Ectodermal cell (in vitro differentiated cells): ENCODE measurements at regions not wholly inside any gene's neighbourhood (a gene's known extent, or its start where the extent isn't known, plus 50 kb on each side); places are given as distances from the start of the nearest gene placed in this dataset.

Source experiments
- H3K27ac ChIP-seq: 2 replicates; pipeline ENCODE4 v1.7.0; 2013; ENCODE audit warnings: mild to moderate bottlenecking, low read depth, low read length; ENCODE audit not compliant: insufficient read depth, poor library complexity, severe bottlenecking
- H3K27me3 ChIP-seq: 2 replicates; pipeline ENCODE4 v1.7.0; 2013; ENCODE audit warnings: mild to moderate bottlenecking, low read length; ENCODE audit not compliant: insufficient read depth, control insufficient read depth, poor library complexity, severe bottlenecking
- H3K36me3 ChIP-seq: one replicate; pipeline ENCODE4 v1.7.0; 2013; ENCODE audit warnings: low read length; ENCODE audit not compliant: control insufficient read depth, insufficient read depth
- H3K4me1 ChIP-seq: one replicate; pipeline ENCODE4 v1.7.0; 2013; ENCODE audit warnings: low read length; ENCODE audit not compliant: control insufficient read depth, insufficient read depth
- H3K4me3 ChIP-seq: 2 replicates; pipeline ENCODE4 v1.7.0; 2013; ENCODE audit warnings: low read depth, low read length, control low read depth; ENCODE audit not compliant: insufficient read depth
- H3K9me3 ChIP-seq: 2 replicates; pipeline ENCODE4 v1.7.0; 2013; ENCODE audit warnings: mild to moderate bottlenecking, low read length, moderate library complexity; ENCODE audit not compliant: control insufficient read depth
- WGBS, 2 experiments: methylation state at CpG; one replicate each; pipeline ENCODE4 v1.1.7; 2013; ENCODE audit warnings: missing lambda C conversion rate in 2 of 2; 5-methylcytosine and 5-hydroxymethylcytosine counted together

DNA sequence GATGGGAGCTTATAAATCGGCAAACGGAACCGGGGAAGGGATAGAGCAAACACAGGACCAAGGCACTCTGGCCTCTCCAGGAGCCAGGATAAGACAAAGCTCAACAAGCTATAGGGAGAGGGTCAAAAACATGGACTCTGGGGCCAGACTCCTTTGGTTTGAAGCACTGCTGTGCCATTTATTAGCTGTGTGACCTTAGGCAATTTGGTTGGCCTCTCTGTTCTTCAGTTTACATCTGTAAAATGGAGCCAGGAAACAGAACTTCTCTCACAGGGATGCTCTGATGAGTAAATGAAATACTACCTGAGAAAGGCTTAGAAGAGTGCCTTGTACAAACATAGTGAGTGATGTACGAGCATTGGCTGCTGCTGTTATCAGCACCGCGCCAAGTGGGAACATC lies 213.3 kb upstream of the PWP1 start:
- Histone ChIP-seq H3K4me3 (no peak overlapping the region), H3K4me1 (peaks cover 10% of the 10 kb centered on the region), H3K27ac (no peak overlapping the region), H3K27me3 (no peaks in the 10 kb centered on the region), H3K9me3 (no peaks in the 10 kb centered on the region), H3K36me3 (no peaks in the 10 kb centered on the region)
- 96% methylated on average over 6 of the region's 6 CpGs for WGBS, 2 experiments

DNA sequence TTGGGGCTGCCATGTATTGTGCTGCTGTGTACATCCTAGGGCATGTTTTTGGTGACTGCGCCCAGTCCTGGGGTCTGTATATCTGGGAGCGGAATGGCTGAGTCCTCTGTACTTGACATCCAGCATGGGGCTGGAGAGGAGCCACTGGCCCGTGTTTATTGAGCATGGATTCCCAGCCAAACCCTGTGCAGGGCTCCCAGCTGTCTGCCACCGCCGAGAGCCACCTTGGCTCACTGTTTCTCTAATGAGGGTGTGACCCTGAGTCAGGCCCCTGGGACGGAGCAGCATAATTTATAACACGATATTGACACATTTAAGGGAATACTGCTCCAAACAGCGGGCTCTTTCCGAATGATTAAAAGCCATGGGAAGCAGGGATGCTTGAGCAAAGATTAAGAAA lies 211.5 kb upstream of the PWP1 start:
- Histone ChIP-seq H3K4me3 (no peak overlapping the region), H3K9me3 (no peaks in the 10 kb centered on the region)
- WGBS, 2 experiments: 94 to 95% methylated on average over 9 of the region's 9 CpGs

DNA sequence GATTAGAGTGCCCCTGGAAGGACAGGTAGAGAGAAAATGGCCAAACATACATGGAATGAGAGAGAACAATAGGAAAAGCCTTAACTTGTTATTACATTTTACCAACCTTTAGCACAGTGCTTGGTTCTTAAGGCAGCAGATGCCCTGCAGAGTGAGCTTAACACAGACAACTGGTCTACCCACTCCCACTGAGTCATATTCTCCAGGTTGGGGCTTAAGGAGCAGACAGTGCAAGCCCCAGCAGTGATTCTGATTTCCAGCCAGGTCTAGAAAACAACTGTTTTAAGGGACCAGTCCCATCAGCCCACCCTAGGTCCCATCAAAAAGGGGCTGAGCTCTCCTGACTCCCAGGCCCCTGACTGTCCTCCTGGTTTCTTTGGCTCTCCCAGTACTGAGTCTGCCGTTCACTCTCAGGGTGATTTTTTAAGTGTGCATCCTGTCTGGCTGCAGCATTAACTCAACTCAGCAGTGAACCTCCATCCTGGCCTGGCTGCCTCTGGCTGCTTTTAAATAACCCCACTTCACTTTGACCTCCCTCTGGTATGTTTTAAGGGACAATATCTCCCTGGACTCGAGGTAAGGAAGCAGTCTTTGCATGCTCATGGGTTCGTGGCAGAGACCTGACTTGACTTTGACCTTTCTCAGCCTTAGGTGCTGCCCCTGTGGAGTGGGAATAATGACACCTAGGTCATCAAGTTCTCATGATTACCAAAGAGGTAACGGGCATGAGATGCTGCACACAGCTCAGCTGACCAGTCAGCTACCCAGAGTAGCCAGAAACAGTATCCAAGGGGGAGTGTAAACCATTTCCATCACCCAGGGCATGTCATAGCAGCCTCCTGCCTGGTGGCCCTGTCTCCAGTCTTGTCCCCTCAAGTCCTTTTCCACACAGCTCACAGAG lies 210.7 kb upstream of the PWP1 start:
- H3K4me3 ChIP-seq: no peak overlapping the region
- H3K9me3 ChIP-seq: no peaks in the 10 kb centered on the region
- H3K36me3 ChIP-seq: no peaks in the 10 kb centered on the region
- 89 to 91% methylated on average over 4 of the region's 4 CpGs for WGBS, 2 experiments
- no peaks in the 10 kb centered on the region for H3K4me1 ChIP-seq
- no peak overlapping the region for H3K27ac ChIP-seq
- no peaks in the 10 kb centered on the region for H3K27me3 ChIP-seq

More for the DNA sequence above, 211.5 kb upstream of the PWP1 start:
- Histone ChIP-seq H3K36me3 (no peaks in the 10 kb centered on the region), H3K27ac (no peak overlapping the region), H3K27me3 (no peaks in the 10 kb centered on the region), H3K4me1 (no peaks in the 10 kb centered on the region)

DNA sequence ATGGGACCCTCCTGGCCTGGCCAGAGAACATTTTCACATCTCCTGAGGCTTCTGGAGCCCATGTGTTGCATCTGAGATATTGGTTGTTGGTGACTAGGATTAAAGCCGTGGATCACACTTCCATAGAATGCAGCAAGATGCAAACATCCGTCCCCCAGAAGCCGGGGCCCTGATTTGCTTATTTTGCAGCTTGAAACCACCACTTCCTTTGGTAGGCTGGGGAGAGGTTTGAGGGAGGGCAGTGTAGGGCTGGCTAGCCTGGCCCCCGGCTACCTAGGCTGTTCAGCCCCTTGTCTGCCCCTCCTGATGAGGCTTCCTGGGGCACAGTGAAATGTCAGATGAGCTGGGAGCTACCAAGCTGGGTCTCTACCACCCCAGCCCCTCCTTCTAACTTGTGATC lies 209.7 kb upstream of the PWP1 start:
- Histone ChIP-seq H3K27me3 (no peaks in the 10 kb centered on the region), H3K9me3 (no peaks in the 10 kb centered on the region), H3K27ac (no peak overlapping the region), H3K4me3 (no peak overlapping the region), H3K4me1 (no peaks in the 10 kb centered on the region), H3K36me3 (no peaks in the 10 kb centered on the region)
- WGBS, 2 experiments: 86 to 90% methylated on average over 4 of the region's 4 CpGs

DNA sequence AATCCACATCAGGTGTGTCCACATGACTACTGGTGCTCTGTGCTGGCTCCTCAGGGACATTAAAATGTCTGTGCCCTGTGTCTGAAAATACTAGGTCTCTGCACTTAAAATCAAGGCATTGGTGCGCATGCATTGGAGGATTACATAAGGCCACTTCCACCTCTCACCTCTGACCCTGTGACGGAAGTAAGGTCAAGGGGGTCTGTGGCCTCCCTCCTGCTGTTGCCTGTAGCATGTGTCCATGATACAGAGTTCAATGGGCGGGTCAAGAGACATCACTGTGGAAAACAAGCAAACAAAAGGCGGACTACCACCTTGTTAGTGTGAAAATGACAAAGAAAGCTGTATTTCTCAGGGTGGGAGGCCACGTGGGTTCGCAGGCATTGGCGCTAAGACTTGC lies 208.6 kb upstream of the PWP1 start:
- Histone ChIP-seq H3K27ac (no peak overlapping the region), H3K27me3 (no peaks in the 10 kb centered on the region), H3K36me3 (no peaks in the 10 kb centered on the region), H3K4me3 (no peak overlapping the region), H3K4me1 (no peaks in the 10 kb centered on the region), H3K9me3 (no peaks in the 10 kb centered on the region)
- 94 to 95% methylated on average over 7 of the region's 7 CpGs for WGBS, 2 experiments

DNA sequence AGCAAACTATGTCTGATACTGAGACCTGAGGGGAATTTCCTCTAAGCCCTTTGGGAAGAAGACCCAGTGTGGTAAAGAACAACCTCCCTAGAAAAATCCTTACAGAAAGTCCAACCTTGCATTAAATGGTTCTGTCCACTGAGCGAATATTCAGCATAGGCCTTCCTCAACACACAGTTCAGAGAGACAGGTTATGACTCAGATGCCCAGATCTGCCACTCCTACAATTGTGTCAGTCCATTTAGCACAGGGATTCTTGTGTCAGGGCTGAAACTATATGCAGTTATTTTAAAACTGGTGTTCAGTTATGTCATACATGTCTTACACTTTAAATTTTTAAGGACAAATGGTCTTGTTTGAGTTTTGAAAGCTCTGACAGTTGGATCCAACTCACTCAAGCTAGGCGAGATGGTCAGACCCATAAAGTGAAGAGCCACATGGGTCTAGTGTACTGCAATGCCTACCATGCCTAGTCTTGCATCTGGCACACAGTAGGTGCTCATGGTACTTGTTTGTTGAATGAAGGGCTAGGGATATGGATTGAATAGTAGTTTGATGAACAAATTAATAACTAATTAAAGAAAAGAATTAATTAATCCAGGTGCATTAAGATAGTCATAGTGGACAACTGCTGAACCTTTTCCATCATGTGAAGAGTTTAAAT lies 207.5 kb upstream of the PWP1 start:
- 95 to 98% methylated on average over 2 of the region's 2 CpGs for WGBS, 2 experiments
- Histone ChIP-seq H3K36me3 (no peaks in the 10 kb centered on the region), H3K4me1 (no peaks in the 10 kb centered on the region), H3K27me3 (no peaks in the 10 kb centered on the region), H3K4me3 (no peak overlapping the region), H3K9me3 (no peaks in the 10 kb centered on the region), H3K27ac (no peak overlapping the region)

DNA sequence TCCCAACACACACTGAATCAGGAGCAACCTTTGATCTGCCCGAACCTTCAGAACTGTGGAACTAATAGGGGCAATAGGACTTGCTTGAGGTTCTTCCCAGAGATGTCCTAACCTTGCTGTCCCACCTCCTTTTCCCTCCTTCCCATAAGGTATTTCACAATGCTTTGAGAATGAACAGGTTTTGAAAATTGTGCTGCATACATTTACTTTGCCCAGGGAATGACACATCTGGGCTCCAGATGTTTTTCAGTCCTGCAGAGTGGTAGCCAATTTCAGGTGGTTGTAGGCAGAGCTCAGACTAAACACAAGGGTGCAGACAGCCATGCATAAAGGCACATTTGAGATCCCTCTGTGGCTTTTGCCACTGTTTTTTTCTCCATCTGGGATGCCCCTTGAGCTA lies 206.7 kb upstream of the PWP1 start:
- Histone ChIP-seq H3K27ac (no peak overlapping the region), H3K4me3 (no peak overlapping the region), H3K36me3 (no peaks in the 10 kb centered on the region), H3K4me1 (no peaks in the 10 kb centered on the region), H3K27me3 (no peaks in the 10 kb centered on the region), H3K9me3 (no peaks in the 10 kb centered on the region)
- 80 to 94% methylated on average over 1 of the region's 1 CpG for WGBS, 2 experiments

DNA sequence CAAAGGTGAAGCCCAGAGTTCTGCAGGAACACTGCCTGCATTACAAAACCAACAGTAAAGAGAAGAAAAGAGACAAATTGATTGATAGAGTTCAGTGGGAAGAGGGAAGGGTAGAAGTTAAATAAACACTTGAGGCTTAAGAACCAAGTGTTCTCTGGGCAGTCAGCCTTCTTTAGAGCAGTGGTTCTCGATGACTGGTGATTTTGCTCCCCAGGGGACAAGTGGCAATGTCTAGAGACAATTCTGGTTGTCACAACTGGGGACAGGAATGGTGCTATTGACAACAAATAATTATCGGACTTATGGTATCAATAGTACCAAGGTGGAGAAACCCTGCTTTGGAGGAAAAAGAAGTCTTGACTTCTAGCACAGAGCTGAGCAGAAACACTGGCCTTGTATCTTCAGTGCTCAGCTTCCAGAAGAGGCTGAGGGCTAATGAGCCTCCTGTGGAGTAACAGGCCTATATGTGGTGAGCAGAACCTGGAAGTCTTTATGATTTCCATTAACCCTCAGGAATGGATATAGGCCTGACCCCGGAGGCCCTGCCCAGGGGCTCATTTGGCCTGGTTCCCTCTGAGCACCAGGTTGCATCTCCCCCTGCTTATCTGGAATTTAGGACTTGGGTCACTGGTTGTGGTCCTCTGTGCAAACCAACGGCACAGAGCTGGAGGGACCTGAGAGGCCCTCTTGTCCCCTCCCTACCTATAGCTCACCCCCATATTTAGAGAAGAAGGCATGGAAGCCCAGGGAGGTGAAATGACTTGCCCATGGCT lies 204.6 kb upstream of the PWP1 start:
- 95% methylated on average over 3 to 4 of the region's 4 CpGs for WGBS, 2 experiments
- H3K9me3 ChIP-seq: no peaks in the 10 kb centered on the region
- no peak overlapping the region for H3K4me3 ChIP-seq
- H3K4me1 ChIP-seq: no peaks in the 10 kb centered on the region
- no peaks in the 10 kb centered on the region for H3K36me3 ChIP-seq
- no peaks in the 10 kb centered on the region for H3K27me3 ChIP-seq
- H3K27ac ChIP-seq: no peak overlapping the region

DNA sequence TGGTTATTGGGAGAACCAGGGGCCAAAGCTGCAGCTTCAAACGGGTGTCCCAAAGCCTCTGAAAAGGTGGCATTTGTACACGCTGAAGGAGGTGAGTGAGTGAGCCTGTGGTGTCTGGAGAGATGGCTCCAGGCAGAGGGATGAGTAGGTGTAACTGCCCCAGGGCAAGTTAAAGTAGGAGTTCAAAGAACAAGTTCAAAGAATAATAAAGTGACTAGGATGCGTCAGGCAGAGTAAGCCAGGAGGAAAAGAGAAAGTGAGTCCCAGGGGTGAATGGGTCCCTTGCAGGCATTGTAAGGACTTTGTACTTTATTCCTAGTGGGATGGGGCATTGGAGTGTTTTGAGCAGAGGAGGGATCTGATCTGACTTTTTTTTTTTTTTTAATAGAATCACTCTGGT lies 201.4 kb upstream of the PWP1 start:
- Histone ChIP-seq H3K27ac (no peak overlapping the region), H3K4me1 (no peaks in the 10 kb centered on the region), H3K36me3 (no peaks in the 10 kb centered on the region), H3K4me3 (no peak overlapping the region), H3K27me3 (no peaks in the 10 kb centered on the region), H3K9me3 (no peaks in the 10 kb centered on the region)
- 86 to 93% methylated on average over 3 of the region's 3 CpGs for whole genome bisulfite sequencing, 2 experiments

DNA sequence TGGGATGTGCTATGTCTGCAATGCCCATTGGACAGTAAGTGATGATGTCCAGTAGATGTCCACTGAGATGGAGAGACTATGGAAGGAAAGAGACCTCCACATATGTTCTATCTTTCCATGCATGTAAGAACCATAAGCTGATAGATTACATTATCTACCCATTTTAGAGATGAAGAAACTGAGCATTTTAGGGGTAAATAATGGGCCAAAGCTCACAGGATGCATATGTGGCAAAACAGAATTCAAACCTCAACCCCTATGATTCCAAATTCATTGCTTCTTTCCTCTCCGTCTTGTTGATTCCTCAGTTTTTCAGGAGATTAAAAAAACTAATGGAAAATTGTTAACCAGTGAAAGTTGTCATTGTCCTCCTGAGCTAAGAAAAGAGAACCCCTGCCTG lies 200.7 kb upstream of the PWP1 start:
- no peak overlapping the region for H3K4me3 ChIP-seq
- H3K27me3 ChIP-seq: no peaks in the 10 kb centered on the region
- WGBS, 2 experiments: 100% methylated on average over 1 of the region's 1 CpG; no CpG with 5 or more reads in 1 of the 2 experiments
- H3K36me3 ChIP-seq: no peaks in the 10 kb centered on the region
- H3K9me3 ChIP-seq: no peaks in the 10 kb centered on the region
- no peak overlapping the region for H3K27ac ChIP-seq
- H3K4me1 ChIP-seq: no peaks in the 10 kb centered on the region
